ENCODE measurements at regions not wholly inside any gene's neighbourhood (a gene's known extent, or its start where the extent isn't known, plus 50 kb on each side); places are given as distances from the start of the nearest gene placed in this dataset.
"Not testable (repeated sequence)": the region's sequence is repeated elsewhere in the genome, so short reads cannot be mapped to it uniquely, and the experiment has no call there.

GRCh38 chr1:233787599-233787998, 116.9 kb upstream of the SLC35F3 start:
- DNase-seq (ENCODE audit: low read depth, low spot score) = no peak
- H3K27ac ChIP-seq = no peak overlapping the region

- H3K27ac ChIP-seq = no peak overlapping the region
- no peak for DNase-seq (ENCODE audit: low read depth, low spot score)
Measured at GRCh38 chr1:233788687-233789086, 115.8 kb upstream of the SLC35F3 start.

GRCh38 chr1:233790121-233790520, 114.4 kb upstream of the SLC35F3 start:
- H3K27ac ChIP-seq = no peak overlapping the region
- no peak for DNase-seq (ENCODE audit: low read depth, low spot score)

- H3K27ac ChIP-seq = no peak overlapping the region
- peak; percentile 27 for DNase-seq (ENCODE audit: low read depth, low spot score)
Measured at GRCh38 chr1:233790662-233791371, 113.7 kb upstream of the SLC35F3 start.

GRCh38 chr1:233791372-233791703, 113.1 kb upstream of the SLC35F3 start:
- DNase-seq (ENCODE audit: low read depth, low spot score) = no peak
- H3K27ac ChIP-seq = no peak overlapping the region

- no peak overlapping the region for H3K27ac ChIP-seq
- DNase-seq (ENCODE audit: low read depth, low spot score) = no peak
Measured at GRCh38 chr1:233791721-233792120, 112.8 kb upstream of the SLC35F3 start.

- H3K27ac ChIP-seq = no peak overlapping the region
- no peak for DNase-seq (ENCODE audit: low read depth, low spot score)
Measured at GRCh38 chr1:233794863-233795262, 109.6 kb upstream of the SLC35F3 start.

- no peak overlapping the region for H3K27ac ChIP-seq
- no peak for DNase-seq (ENCODE audit: low read depth, low spot score)
Measured at GRCh38 chr1:233796146-233796783, 108.2 kb upstream of the SLC35F3 start.

GRCh38 chr1:233802611-233803010, 101.9 kb upstream of the SLC35F3 start:
- no peak for DNase-seq (ENCODE audit: low read depth, low spot score)

GRCh38 chr1:233805786-233806185, 98.7 kb upstream of the SLC35F3 start:
- H3K27ac ChIP-seq = no peak overlapping the region
- DNase-seq (ENCODE audit: low read depth, low spot score) = no peak

More at GRCh38 chr1:233802611-233803010, 101.9 kb upstream of the SLC35F3 start:
- no peak overlapping the region for H3K27ac ChIP-seq

GRCh38 chr1:233815357-233815756, 89.1 kb upstream of the SLC35F3 start:
- no peak for DNase-seq (ENCODE audit: low read depth, low spot score)

GRCh38 chr1:233815865-233816264, 88.6 kb upstream of the SLC35F3 start:
- DNase-seq (ENCODE audit: low read depth, low spot score) = no peak
- H3K27ac ChIP-seq = no peak overlapping the region

More at GRCh38 chr1:233815357-233815756, 89.1 kb upstream of the SLC35F3 start:
- H3K27ac ChIP-seq = no peak overlapping the region

- H3K27ac ChIP-seq = no peak overlapping the region
- DNase-seq (ENCODE audit: low read depth, low spot score) = no peak
Measured at GRCh38 chr1:233816348-233816747, 88.1 kb upstream of the SLC35F3 start.

GRCh38 chr1:233819042-233819441, 85.4 kb upstream of the SLC35F3 start:
- H3K27ac ChIP-seq = no peak overlapping the region
- no peak for DNase-seq (ENCODE audit: low read depth, low spot score)

GRCh38 chr1:233824179-233824578, 80.3 kb upstream of the SLC35F3 start:
- DNase-seq (ENCODE audit: low read depth, low spot score); H3K27ac ChIP-seq: not testable (repeated sequence)

GRCh38 chr1:233827937-233828336, 76.5 kb upstream of the SLC35F3 start:
- H3K27ac ChIP-seq; DNase-seq (ENCODE audit: low read depth, low spot score): not testable (repeated sequence)

GRCh38 chr1:233828480-233828879, 76.0 kb upstream of the SLC35F3 start:
- H3K27ac ChIP-seq = no peak overlapping the region
- DNase-seq (ENCODE audit: low read depth, low spot score) = no peak

GRCh38 chr1:233834609-233835008, 69.9 kb upstream of the SLC35F3 start:
- no peak overlapping the region for H3K27ac ChIP-seq
- DNase-seq (ENCODE audit: low read depth, low spot score) = no peak

GRCh38 chr1:233838207-233838606, 66.3 kb upstream of the SLC35F3 start:
- DNase-seq (ENCODE audit: low read depth, low spot score); H3K27ac ChIP-seq: not testable (repeated sequence)

GRCh38 chr1:233843525-233844204, 60.8 kb upstream of the SLC35F3 start:
- DNase-seq (ENCODE audit: low read depth, low spot score) = no peak
- H3K27ac ChIP-seq = no peak overlapping the region

GRCh38 chr1:233844275-233844674, 60.2 kb upstream of the SLC35F3 start:
- H3K27ac ChIP-seq = no peak overlapping the region
- no peak for DNase-seq (ENCODE audit: low read depth, low spot score)

Data from epithelial cell of prostate (primary cell).